ENCODE measurements at regions not wholly inside any gene's neighbourhood (a gene's known extent, or its start where the extent isn't known, plus 50 kb on each side); places are given as distances from the start of the nearest gene placed in this dataset.
"Not testable (repeated sequence)": the region's sequence is repeated elsewhere in the genome, so short reads cannot be mapped to it uniquely, and the experiment has no call there.

DNA sequence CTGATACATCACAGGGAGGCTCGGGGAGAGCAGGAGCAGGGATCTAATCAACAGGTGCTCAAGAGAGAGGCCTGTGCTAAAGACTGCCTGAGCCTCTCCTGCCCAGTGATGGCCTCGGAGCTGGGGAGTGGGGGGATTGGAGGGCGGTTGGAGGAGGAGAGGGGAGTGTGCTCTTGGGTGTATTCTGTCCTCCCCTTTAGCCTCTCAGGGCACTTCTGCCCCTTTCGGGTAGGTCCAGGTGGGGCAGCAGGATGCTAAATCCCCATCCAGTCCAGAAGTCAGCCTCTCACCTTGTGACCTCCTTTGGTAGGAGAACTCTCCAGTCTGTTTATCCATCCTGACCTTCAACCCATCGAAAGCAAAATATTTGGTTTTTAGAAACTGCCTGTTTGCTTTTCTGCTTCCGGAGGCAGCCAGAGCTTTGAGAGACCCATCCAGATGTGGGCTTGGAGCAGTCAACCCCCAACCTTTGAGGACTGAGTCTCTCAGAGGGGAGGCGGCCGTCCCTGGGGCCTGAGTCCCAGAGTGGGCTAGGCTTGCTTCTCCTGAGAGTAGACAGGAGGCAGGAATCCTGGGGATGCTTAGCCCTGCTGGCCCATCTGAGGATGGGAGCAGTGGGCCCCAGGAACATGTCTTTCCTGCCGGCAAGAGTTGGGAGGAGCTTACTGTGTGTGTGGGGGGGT, 105.2 kb upstream of the SYT13 start:
- no peaks in the 10 kb centered on the region for H3K36me3 ChIP-seq
- no peaks in the 10 kb centered on the region for H3K9me3 ChIP-seq
- TF ChIP-seq POLR2A (IDR thresholded peaks at IDR 0.05) (no peak), EP300 (IDR thresholded peaks at IDR 0.05) (no peak), POLR2AphosphoS5 (IDR thresholded peaks at IDR 0.05) (no peak)
- TF ChIP-seq, protein P1, sequence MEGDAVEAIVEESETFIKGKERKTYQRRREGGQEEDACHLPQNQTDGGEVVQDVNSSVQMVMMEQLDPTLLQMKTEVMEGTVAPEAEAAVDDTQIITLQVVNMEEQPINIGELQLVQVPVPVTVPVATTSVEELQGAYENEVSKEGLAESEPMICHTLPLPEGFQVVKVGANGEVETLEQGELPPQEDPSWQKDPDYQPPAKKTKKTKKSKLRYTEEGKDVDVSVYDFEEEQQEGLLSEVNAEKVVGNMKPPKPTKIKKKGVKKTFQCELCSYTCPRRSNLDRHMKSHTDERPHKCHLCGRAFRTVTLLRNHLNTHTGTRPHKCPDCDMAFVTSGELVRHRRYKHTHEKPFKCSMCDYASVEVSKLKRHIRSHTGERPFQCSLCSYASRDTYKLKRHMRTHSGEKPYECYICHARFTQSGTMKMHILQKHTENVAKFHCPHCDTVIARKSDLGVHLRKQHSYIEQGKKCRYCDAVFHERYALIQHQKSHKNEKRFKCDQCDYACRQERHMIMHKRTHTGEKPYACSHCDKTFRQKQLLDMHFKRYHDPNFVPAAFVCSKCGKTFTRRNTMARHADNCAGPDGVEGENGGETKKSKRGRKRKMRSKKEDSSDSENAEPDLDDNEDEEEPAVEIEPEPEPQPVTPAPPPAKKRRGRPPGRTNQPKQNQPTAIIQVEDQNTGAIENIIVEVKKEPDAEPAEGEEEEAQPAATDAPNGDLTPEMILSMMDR (IDR thresholded peaks at IDR 0.05) = no peak
- H3K4me1 ChIP-seq = no peaks in the 10 kb centered on the region
- H3K4me3 ChIP-seq = no peak overlapping the region
- peaks cover 21% of the 10 kb centered on the region for H3K27me3 ChIP-seq
- no peak overlapping the region for H3K27ac ChIP-seq
- DNase-seq (ENCODE audit: low spot score in 2 of 2) = no peak
- 76% methylated on average over 4 of the region's 9 CpGs for WGBS

DNA sequence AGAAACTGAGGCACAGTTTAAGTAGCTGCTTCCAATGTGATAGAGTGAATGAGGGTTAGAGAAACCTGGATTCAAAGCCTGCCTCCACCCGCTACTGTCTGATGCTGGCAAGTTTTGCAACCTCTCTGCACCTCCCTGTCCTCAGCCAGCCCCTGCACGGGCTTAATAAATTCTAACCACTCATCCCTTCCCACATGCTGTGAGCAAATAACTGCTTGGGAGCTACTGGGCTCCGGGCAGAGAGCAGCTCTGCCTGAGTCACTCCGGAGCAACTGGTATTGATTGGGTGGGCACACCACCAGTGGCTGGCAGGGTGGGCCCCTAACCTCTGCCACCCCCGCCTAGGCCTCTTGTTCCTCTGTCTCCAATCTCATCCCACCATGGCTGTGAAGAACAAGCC, 104.3 kb upstream of the SYT13 start:
- H3K4me1 ChIP-seq = no peaks in the 10 kb centered on the region
- H3K27me3 ChIP-seq = peaks cover 24% of the 10 kb centered on the region
- no peak for TF ChIP-seq EP300 (IDR thresholded peaks at IDR 0.05)
- TF ChIP-seq POLR2A (IDR thresholded peaks at IDR 0.05) = no peak
- TF ChIP-seq POLR2AphosphoS5 (IDR thresholded peaks at IDR 0.05) = no peak
- TF ChIP-seq, protein P1 (IDR thresholded peaks at IDR 0.05) = no peak
- H3K9me3 ChIP-seq = no peaks in the 10 kb centered on the region
- WGBS = 74% methylated on average over 4 of the region's 5 CpGs
- DNase-seq (ENCODE audit: low spot score in 2 of 2) = no peak
- H3K27ac ChIP-seq = no peak overlapping the region
- H3K4me3 ChIP-seq = no peak overlapping the region
- no peaks in the 10 kb centered on the region for H3K36me3 ChIP-seq

DNA sequence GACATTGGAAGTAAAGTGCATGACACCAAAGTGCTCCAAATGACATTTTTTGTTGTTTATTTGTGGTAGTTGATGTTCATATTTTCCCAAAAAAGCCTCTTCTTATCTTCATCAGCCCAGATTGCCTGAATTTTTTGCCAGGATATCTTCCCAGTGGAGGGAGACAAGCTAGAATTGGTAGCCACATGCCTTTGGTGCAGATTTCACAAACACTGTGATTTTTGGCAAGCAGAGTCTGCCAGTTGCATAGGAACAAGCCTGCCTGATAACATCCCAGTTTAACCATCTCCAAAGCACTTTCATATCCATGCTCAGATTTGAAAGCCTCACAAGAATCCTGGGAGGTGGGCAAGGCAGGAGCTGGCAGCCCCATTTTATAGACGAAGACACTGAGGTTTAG, 102.3 kb upstream of the SYT13 start:
- Histone ChIP-seq H3K4me1 (no peaks in the 10 kb centered on the region), H3K27ac (no peak overlapping the region), H3K36me3 (no peaks in the 10 kb centered on the region), H3K9me3 (no peaks in the 10 kb centered on the region), H3K4me3 (no peak overlapping the region), H3K27me3 (peaks cover 35% of the 10 kb centered on the region)
- WGBS = no CpG with 5 or more reads among the region's 1 CpG
- TF ChIP-seq POLR2A (IDR thresholded peaks at IDR 0.05) = no peak
- no peak for DNase-seq (ENCODE audit: low spot score in 2 of 2)

- peaks cover 40% of the 10 kb centered on the region for H3K27me3 ChIP-seq
- WGBS = 78% methylated on average over 2 of the region's 2 CpGs
- not testable (repeated sequence) for DNase-seq (ENCODE audit: low spot score in 2 of 2)
Observed at GRCh38 chr11:45387885-45388284, 101.7 kb upstream of the SYT13 start.

GRCh38 chr11:45386972-45387371, 100.8 kb upstream of the SYT13 start:
- no peak for DNase-seq (ENCODE audit: low spot score in 2 of 2)
- Histone ChIP-seq H3K27ac (no peak overlapping the region), H3K4me1 (peaks cover 6% of the 10 kb centered on the region), H3K9me3 (no peaks in the 10 kb centered on the region), H3K27me3 (peaks cover 40% of the 10 kb centered on the region), H3K36me3 (no peaks in the 10 kb centered on the region), H3K4me3 (no peak overlapping the region)
- TF ChIP-seq, protein P1 (IDR thresholded peaks at IDR 0.05) = no peak
- no peak for TF ChIP-seq POLR2AphosphoS5 (IDR thresholded peaks at IDR 0.05)
- no peak for TF ChIP-seq EP300 (IDR thresholded peaks at IDR 0.05)
- TF ChIP-seq POLR2A (IDR thresholded peaks at IDR 0.05) = no peak
- whole genome bisulfite sequencing = 56% methylated on average over 3 of the region's 3 CpGs

More at GRCh38 chr11:45387885-45388284, 101.7 kb upstream of the SYT13 start:
- H3K4me3 ChIP-seq, H3K9me3 ChIP-seq, H3K27ac ChIP-seq, H3K4me1 ChIP-seq, H3K36me3 ChIP-seq: not testable (repeated sequence)

DNA sequence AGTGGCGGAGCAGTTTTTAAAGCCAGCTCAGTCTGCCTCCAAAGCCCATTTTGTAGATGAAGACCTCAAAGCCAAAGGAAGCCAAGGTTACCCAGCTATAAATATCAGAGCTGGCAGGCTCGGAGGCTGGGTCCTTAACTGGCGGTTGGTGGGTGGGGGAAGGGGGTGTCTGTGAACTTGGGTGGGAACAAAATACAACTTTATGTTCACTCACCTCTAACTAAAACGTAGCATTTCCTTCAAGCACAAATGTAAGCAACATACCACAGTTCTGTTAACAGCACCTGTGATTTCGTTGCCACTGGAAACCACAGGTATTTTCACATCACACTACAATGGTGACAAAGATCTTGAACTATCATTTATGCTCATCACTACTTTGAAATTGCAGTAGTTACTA, 99.7 kb upstream of the SYT13 start:
- Histone ChIP-seq H3K4me1 (peaks cover 6% of the 10 kb centered on the region), H3K27me3 (peaks cover 45% of the 10 kb centered on the region), H3K27ac (no peak overlapping the region), H3K4me3 (no peak overlapping the region), H3K36me3 (no peaks in the 10 kb centered on the region), H3K9me3 (no peaks in the 10 kb centered on the region)
- WGBS = 31% methylated on average over 5 of the region's 5 CpGs
- peak in 1 of 2 donors; percentile 2 for DNase-seq (ENCODE audit: low spot score in 2 of 2)
- no peak for TF ChIP-seq POLR2A (IDR thresholded peaks at IDR 0.05)

GRCh38 chr11:45385423-45385822, 99.3 kb upstream of the SYT13 start:
- Histone ChIP-seq H3K4me1 (peaks cover 6% of the 10 kb centered on the region), H3K27me3 (peaks cover 41% of the 10 kb centered on the region), H3K9me3 (no peaks in the 10 kb centered on the region), H3K27ac (no peak overlapping the region), H3K4me3 (no peak overlapping the region), H3K36me3 (no peaks in the 10 kb centered on the region)
- TF ChIP-seq, protein P1 (IDR thresholded peaks at IDR 0.05) = no peak
- TF ChIP-seq POLR2AphosphoS5 (IDR thresholded peaks at IDR 0.05) = no peak
- no peak for TF ChIP-seq POLR2A (IDR thresholded peaks at IDR 0.05)
- no peak for TF ChIP-seq EP300 (IDR thresholded peaks at IDR 0.05)
- DNase-seq (ENCODE audit: low spot score in 2 of 2) = peak in 1 of 2 donors; percentile 30
- no CpG with 5 or more reads among the region's 9 CpGs for WGBS

All from suprapubic skin (tissue), 4 donors.